Occipital lobe (tissue), 1 donor: ENCODE measurements at regions not wholly inside any gene's neighbourhood (a gene's known extent, or its start where the extent isn't known, plus 50 kb on each side); places are given as distances from the start of the nearest gene placed in this dataset.
"Not testable (repeated sequence)": the region's sequence is repeated elsewhere in the genome, so short reads cannot be mapped to it uniquely, and the experiment has no call there.

Experiments
- DNase-seq: peaks from one replicate; lab custom pipeline; 2025; lab: John Stamatoyannopoulos, UW

DNA sequence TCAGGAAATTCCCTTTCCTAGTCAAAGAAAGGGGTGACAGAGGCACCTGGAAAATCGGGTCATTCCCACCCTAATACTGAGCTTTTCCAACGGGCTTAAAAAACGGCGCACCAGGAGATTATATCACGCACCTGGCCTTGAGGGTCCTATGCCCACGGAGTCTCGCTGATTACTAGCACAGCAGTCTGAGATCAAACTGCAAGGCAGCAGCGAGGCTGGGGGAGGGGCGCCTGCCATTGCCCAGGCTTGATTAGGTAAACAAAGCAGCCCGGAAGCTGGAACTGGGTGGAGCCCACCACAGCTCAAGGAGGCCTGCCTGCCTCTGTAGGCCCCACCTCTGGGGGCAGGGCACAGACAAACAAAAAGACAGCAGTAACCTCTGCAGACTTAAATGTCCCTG lies 107.5 kb upstream of the VWC2 start:
- not testable (repeated sequence) for DNase-seq

- DNase-seq = no peak
Observed at GRCh38 chr7:49666764-49667163, 106.7 kb upstream of the VWC2 start.

- no peak for DNase-seq
Observed at GRCh38 chr7:49669285-49669684, 104.2 kb upstream of the VWC2 start.

DNA sequence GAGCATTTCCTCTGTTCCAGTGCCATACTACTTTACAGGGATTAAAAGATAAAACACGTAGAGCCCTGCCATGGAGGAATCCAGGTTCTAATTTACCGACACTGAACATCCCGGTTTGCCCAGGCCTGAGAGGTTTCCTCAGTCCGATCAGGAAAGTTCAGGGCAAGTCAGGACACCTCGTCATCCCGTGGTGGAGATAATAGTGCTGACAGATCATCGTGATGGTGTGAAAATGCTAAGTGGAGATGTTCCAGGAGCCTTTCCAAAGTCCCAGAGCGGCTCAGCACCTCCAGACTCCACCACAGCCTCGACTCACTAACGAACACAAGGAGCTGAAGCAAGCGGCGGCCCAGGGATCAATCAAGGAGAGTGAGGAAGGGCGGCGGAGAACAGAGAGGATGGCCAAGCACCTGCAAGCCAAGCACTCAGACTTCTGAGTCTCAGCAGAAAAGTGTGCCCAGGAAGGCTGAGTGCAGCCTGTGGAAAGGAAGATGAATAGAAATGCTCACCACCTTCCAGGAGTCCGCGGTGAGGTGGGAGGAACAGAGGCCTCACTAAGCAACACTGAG lies 103.7 kb upstream of the VWC2 start:
- DNase-seq = no peak

DNA sequence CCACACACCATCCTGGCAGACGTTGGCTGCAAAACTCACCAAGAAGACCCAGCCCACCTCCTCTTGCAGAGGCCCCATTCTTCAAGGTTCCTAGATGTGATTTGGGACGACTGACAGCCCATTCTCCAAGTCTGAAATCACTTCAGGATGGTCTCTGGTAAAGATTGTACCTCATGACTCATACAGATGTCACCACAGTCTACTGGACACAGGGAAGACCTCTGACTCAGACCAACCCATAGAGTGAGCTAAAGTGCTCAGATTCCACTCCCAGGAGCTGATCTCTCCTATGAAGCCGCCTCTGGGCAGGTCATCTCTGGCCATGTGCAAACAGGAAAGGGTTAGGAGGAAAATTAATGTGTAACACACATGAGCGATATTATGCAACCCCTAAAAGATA lies 102.4 kb upstream of the VWC2 start:
- no peak for DNase-seq

DNA sequence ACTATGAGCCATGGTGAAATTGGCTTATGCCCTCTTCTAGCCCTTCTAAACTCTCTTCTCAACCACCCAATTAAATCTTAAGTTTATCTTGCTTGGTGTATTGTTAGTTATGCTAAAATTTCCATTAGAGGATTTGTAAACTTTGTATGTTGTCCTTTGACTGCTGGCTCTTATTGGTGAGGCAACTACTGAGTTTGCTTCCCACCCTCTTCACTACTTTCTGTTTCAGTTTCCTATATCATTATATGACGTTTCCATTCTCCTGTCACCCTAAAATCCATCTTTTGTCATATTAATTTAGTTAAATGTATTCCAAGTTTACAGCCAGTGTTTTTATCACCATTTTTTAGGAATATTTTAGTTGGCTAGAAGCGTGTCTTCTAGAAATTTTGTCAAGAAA lies 80.9 kb upstream of the VWC2 start:
- DNase-seq = no peak

- DNase-seq = no peak
Observed at GRCh38 chr7:49695971-49696370, 77.5 kb upstream of the VWC2 start.

DNA sequence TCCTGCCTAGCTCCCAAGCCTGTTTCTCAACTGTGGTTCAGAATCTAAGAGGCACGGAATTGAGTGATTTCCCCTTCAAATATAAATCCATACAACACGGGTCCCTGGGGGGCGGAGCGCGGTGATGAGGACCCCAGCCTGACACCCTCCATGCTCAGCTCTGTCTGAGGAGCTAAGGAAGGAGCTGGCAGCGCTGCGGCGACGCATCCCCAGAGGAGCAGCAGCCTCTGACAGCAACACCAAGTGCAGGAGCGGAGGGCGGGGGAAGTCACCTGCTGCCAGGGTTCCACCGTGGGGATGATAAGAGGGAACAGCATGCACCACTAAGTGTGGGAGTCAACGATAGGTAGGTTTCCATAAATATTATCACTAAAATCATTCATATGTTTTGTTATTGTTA lies 72.6 kb upstream of the VWC2 start:
- no peak for DNase-seq

DNA sequence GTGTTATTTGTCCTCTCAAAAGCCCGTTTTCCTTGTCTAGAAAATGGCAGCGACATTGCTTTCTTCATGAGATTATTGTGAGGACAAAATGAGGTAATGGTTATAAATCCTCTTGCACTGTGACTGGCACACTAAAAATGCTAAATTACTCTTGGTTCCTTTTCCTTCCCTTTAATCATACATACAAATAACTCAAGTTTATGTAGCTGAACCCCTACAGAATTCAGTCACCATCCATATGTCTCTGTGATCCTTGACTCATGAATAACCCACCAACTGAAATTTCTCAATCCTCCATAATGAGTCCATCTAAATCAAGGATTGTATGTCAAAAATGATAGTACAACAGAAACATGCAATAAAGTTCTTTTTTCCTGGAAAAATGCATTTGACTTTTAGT lies 71.3 kb upstream of the VWC2 start:
- no peak for DNase-seq

GRCh38 chr7:49703337-49703736 lies 70.1 kb upstream of the VWC2 start:
- no peak for DNase-seq

DNA sequence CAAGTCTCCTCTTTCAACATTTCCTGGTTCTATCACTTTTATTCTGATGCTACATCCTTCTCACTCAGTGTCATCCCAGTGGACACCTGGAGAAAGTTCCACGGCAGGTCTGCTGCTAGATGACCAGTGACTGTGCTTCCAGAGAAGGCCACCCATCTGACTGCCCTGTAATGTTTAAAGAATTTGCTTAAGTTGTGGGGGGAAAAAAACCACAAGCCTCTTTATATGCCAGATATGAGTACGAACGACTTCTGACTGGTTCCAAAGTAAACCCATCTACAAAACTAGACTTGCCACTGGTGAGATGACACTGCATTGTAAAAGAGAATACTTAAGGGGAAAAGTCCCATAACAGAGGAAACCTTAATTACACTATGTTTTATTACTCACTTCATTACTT lies 69.6 kb upstream of the VWC2 start:
- no peak for DNase-seq

- DNase-seq = no peak
Observed at GRCh38 chr7:49706106-49706505, 67.3 kb upstream of the VWC2 start.

DNA sequence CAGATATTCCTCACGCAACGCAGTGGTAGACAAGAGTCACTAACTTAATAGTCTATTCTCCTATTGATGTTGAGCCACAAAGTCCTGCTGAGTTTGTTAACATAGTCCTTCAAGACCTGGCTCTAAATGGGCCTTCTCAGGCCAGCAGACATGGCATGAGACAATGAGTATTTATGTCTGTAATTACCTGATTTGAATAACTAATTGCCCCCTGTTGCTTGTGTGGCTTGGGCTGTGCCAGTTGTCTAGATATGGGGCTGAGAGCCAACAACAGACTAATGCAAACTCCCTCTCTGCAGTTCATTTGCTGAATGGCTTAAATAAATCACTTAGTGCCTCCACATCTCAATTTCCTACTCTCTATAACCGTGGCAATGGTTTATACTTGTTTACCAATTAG lies 65.5 kb upstream of the VWC2 start:
- DNase-seq = no peak

DNA sequence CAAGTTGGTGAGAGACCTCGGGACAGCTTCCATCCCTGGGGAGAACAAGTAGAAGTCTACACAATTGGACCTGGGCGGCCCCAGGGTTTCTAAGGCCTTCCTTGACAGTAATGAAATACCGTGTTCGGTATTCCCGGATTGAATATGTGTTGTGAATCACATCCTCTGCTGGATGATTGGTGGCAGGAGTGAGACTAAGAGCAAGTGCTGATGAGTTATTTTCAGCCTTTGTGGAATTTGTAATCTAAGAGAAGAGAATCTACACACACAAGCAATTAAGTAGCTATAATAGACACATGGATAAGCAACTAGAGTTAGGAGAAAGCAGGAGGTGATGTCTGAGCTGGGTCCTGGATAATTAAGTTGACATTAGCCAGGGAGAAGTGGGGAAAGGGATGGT lies 64.8 kb upstream of the VWC2 start:
- no peak for DNase-seq

DNA sequence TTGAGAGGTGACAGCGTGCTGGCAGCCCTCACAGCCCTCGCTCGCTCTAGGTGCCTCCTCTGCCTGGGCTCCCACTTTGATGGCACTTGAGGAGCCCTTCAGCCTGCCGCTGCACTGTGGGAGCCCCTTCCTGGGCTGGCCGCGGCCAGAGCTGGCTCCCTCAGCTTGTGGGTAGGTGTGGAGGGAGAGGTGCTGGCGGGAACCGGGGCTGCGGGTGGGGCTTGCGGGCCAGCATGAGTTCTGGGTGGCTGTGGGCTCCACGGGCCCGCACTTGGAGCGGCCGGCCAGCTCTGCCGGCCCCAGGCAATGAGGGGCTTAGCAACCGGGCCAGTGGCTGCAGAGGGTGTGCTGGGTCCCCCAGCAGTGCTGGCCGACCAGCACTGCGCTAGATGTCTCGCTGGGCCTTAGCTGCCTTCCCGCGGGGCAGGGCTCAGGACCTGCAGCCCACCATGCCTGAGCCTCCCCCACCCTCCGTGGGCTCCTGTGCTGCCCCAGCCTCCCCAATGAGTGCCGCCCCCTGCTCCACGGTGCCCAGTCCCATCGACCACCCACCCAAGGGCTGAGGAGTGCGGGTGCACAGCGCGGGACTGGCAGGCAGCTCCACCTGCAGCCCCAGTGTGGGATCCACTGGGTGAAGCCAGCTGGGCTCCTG lies 62.2 kb upstream of the VWC2 start:
- DNase-seq = not testable (repeated sequence)

GRCh38 chr7:49714182-49714581 lies 59.3 kb upstream of the VWC2 start:
- DNase-seq = no peak

DNA sequence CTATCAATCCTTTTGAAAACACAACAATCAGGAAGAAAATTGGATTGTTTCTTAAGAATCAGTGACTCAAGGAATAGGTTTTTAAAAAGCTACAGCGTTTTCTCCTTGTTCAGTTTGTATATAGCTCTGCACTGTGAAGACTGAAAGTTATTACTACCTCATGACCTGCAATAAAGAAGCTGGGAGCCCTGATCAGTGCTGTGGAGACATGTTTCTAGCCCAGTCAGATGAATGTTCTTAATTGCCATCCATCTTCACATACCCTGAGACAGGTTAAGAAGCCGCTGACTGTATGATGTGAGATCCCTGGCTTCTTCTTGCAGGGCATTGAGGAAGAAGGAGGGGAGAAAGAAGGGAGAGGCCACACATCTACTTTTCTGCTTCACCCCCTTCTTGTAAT lies 58.0 kb upstream of the VWC2 start:
- no peak for DNase-seq

GRCh38 chr7:49717547-49717946 lies 55.9 kb upstream of the VWC2 start:
- no peak for DNase-seq

DNA sequence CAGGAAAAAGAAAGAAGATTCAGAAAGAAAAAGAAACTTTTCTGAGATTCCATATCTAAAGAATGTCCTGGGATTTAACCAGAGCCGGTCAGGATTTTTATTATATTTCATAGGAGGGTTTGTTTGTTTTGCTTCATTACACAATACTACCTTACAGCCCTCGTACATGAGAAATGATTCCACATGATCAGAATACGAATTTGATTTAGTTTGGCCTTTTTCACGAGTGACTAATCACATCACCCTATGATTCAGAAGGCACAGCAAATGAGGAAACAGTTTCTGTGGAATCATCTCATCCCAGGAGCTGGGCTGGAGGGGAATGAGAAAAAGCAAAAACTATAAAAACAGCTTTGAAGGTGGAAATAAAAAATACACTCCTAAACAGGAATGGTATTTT lies 54.7 kb upstream of the VWC2 start:
- no peak for DNase-seq

DNA sequence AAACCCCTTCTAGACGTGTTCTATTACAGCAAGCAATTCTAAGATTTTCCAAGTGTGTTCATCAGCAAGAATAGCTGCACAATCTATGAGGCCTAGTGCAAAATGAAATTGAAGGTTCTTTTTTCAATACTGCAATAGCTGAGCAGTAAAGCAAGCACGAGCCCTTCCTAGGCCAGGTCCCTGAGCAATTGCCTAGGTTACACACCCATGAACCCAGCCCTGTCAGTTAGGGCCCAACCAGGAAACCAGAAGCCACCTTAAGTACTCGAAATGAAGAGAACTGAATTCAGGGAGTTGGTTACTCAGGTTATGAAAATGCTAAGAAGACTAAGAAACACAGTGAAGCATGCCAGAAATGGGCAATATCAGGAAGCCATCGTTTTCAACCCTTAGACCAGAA lies 52.0 kb upstream of the VWC2 start:
- no peak for DNase-seq
